NCI-H2196 (cell line): ENCODE measurements at regions not wholly inside any gene's neighbourhood (a gene's known extent, or its start where the extent isn't known, plus 50 kb on each side); places are given as distances from the start of the nearest gene placed in this dataset.
"Not testable (repeated sequence)": the region's sequence is repeated elsewhere in the genome, so short reads cannot be mapped to it uniquely, and the experiment has no call there.

Source experiments
- DNase-seq: peaks from one replicate; lab custom pipeline; 2025; ENCODE audit not compliant: unreplicated experiment; lab: John Stamatoyannopoulos, UW

- no peak for DNase-seq
Observed at GRCh38 chr12:97616946-97617345, 154.3 kb downstream of the RMST start.

DNA sequence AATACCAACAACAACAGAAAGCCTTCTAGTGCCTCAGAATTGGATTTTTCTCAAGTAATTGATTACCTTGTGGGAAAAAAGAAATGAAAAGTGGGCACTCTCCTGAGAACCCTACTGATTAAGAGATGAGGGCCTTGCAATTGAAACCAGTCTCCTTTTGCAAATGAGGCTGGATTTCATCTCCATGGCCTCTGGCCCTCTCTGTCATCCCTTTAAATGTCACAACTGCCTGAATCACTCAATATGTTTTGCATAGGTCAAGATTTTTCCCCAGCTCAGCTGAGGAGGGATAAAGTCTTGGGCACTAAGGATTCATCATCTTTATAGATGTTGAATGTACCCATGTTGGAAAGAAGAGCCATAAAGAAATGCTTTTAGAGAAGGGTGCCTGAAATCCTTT is 166.4 kb downstream of the RMST start:
- DNase-seq: no peak

DNA sequence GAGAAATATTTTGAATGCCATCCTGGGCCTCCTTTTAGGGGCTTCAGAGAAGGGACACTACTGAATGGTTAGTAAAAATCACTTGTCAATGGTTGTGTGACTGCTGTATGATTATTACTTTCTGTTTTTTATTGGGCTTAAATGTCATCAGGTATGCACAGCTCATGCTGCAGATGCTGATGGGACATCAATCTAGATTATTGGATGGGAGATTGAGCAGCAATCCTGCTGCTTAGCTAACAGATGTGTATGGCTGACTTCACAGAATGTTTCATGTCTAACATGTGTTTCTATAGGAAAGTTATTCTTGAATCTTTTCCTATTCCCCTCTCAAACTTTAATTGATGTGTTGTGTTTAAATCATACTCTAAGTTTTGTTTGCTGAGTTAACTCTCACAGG is 166.8 kb downstream of the RMST start:
- DNase-seq: no peak

DNA sequence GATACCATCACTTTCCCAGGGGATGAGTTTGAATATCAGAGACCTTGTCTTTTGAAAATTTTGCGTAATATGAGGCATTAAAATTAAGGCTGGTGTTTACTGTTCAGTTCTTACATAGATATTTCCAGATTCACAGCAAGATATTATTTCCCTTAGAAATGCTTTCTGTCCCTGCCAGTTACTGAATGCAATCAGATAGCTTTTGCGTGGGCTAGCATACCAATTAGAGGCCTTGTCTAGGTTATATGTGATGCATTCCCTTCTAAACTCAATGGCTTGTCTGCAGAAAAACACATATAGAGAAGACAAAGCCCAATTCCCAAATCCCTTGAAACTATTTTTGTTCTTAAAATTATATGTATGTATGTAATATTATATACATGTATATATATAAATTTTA is 167.8 kb downstream of the RMST start:
- no peak for DNase-seq

DNA sequence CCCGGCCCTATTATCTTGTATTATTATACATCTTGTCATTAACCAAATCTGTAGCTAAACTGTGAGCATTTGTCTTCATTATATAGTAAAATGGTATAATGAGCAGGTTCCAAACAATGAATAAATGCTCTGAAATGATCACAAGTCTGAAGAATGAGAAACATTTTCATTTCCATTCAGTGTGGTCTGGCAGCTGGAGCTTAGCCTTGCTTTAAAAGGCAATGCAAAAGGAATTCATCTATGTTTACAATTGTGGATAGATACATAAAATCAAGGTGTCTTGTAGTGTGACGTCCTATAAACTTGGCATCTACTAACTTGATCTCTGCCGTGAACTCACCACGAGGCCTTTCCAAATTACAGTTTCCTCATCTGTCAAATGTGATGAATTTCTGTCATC is 168.3 kb downstream of the RMST start:
- DNase-seq: no peak

GRCh38 chr12:97637770-97638169 is 175.2 kb downstream of the RMST start:
- no peak for DNase-seq

DNA sequence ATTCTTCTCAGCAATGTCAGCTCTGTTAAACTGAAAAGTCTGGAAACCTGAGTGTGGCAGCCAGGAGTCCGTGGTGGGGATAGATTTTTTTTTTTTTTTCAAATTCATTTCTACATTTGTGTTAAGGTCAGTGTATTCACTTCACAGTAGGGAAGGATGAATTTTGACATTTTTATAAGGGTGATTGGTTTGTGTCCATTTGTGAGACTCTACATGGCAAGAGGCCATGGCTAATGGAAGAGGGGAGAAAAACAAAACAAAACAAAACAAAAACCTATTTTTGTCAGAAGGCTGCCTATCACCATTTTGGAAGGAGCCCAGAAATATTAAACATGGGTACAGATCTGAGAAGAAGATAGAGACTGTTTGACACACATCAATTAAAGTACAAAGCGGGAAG is 176.1 kb downstream of the RMST start:
- no peak for DNase-seq

DNA sequence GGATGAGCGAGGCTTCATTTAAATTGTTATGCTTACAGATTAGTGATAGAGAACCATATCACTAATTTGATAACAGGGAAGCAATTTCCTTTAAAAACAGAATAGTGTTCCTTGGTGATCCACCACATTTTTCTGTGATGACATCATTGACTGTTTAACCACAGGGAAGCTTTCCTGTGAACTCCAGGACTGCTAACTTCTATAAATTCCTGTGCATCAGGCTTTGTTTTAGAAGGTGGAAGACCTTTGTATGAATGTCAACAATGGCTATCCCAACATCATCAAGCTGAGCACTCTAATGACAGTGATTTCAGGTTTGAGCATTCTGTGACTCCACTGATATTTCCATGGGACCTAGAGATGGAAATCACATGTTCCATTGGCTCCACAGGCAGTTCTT is 177.1 kb downstream of the RMST start:
- no peak for DNase-seq

DNA sequence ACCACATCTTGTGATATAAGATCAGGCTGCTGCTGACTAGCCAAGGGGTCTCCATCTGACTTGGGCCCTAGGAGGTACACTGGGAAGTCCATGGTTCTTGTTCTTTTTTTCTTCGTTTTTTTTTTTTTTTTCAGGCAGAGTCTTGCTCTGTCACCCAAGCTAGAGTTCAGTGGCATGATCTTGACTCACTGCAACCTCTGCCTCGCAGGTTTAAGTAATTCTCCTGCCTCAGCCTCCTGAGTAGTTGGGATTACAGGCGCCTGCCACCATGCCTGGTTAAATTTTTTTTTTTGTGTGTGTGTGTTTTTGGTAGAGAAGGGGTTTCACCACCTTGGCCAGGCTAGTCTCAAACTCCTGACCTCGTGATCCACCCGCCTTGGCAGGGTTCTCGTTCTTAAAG is 178.2 kb downstream of the RMST start:
- DNase-seq: no peak

- no peak for DNase-seq
Observed at GRCh38 chr12:97642911-97643310, 180.3 kb downstream of the RMST start.

DNA sequence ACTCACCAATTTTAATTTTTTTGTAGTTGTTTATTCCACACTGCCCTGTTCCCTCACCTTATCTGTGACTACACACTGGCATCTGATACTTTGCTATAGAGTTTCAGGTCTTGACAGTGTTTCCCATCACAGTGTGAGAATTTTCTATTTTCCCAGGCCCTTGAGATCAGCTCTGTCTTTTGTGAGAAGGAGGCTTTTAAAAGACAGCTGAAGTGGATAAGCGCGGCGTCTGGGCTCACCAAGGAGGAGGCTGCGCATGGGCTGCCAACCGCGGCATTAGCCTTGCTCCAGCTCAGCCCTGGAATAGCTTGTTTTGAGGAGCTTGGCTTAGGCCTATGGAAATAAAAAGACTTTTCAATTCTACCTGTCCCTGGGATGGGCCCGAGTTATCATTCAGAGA is 181.3 kb downstream of the RMST start:
- DNase-seq: no peak

- no peak for DNase-seq
Observed at GRCh38 chr12:97645726-97646125, 183.1 kb downstream of the RMST start.

- no peak for DNase-seq
Observed at GRCh38 chr12:97647142-97647541, 184.5 kb downstream of the RMST start.

- no peak for DNase-seq
Observed at GRCh38 chr12:97650242-97650641, 187.6 kb downstream of the RMST start.

DNA sequence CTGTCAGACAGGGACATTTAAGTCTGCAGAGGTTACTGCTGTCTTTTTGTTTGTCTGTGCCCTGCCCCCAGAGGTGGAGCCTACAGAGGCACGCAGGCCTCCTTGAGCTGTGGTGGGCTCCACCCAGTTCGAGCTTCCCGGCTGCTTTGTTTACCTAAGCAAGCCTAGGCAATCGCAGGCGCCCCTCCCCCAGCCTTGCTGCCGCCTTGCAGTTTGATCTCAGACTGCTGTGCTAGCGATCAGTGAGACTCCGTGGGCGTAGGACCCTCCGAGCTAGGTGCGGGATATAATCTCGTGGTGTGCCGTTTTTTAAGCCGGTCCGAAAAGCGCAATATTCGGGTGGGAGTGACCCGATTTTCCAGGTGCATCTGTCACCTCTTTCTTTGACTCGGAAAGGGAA is 193.9 kb downstream of the RMST start:
- not testable (repeated sequence) for DNase-seq

- DNase-seq: no peak
Observed at GRCh38 chr12:97659117-97659880, 196.7 kb downstream of the RMST start.

GRCh38 chr12:97666263-97666662 is 203.7 kb downstream of the RMST start:
- no peak for DNase-seq

DNA sequence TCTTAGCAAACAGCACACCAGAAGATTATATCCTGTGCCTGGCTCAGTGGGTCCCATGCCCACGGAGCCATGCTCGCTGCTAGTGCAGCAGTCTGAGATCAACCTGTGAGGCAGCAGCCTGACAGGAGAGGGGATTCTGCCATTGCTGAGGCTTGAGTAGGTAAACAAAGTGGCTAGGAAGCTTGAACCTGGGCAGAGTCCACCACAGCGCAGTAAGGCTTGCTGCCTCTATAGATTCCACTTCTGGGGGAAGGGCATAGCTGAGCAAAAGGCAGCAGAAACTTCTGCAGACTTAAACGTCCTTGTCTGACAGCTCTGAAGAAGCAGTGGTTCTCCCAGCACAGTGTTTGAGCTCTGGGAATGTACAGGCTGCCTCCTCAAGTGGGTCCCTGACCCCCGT is 210.3 kb downstream of the RMST start:
- no peak for DNase-seq

- no peak for DNase-seq
Observed at GRCh38 chr12:97680751-97681150, 218.1 kb downstream of the RMST start.

GRCh38 chr12:97681612-97682504 is 219.3 kb downstream of the RMST start:
- DNase-seq: no peak

DNA sequence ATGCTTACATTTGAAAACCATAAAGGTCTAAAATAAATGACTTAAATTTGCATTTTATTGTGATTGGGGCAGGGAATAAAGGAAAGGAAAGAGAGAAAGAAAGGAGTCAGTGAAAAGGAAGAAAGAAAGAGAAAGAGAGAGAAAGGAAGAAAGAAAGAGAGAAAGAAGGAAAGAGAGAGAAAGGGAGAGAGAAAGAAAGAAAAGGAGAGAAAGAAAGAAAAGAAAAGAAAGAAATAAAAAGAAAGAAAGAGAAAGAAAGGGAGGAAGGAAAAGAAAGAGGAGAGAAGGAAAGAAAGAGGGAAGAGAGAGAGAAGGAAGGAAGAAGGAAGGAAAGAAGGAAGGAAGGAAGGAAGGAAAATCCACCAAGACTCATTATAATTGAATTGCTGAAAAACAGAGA is 222.8 kb downstream of the RMST start:
- no peak for DNase-seq

GRCh38 chr12:97701901-97702300 is 239.3 kb downstream of the RMST start:
- DNase-seq: no peak
